HepG2 (cell line): ENCODE measurements at regions not wholly inside any gene's neighbourhood (a gene's known extent, or its start where the extent isn't known, plus 50 kb on each side); places are given as distances from the start of the nearest gene placed in this dataset.

Source experiments
- ATAC-seq: fragments of 200-7000 bp; cut with Tn5 transposase; 3 replicates; pipeline ENCODE4 v1.9.1; 2020; ENCODE audit warnings: mild to moderate bottlenecking, moderate library complexity
- BruUV-seq: library from RNA; stranded (reverse); fragments of 400-500 nt; replicated peaks from 2 replicates; lab custom pipeline; 2021; lab: Mats Ljungman, UMichigan
- CTCF ChIA-PET: fragments of 300-600 bp; formaldehyde crosslinking; extraction: SDS; loops from one replicate; lab custom pipeline; 2021; ENCODE audit warnings: low total read pairs, inconsistent platforms, low intra/inter-chr PET ratio; lab: Yijun Ruan, JAX
- POLR2A ChIA-PET: fragments of 350-600 bp; sonication (Branson Sonifier 250); formaldehyde crosslinking; loops from one replicate; lab custom pipeline; 2020; ENCODE audit warnings: antibody characterized with exemption, inconsistent platforms; lab: Yijun Ruan, JAX
- DNase-seq: peaks from one replicate; pipeline ENCODE4 v3.0.0-alpha.2; 2015; ENCODE audit warnings: low spot score
- FAIRE-seq: peaks from 3 replicates; lab custom pipeline; 2011; peaks lifted over from hg19 to GRCh38; lab: Jason Lieb, UNC
- H2AFZ ChIP-seq: one replicate; pipeline ENCODE4 v1.6.1; 2011; ENCODE audit warnings: low read length, inconsistent platforms
- H3K27ac ChIP-seq: fragments of 300-600 bp; 3 replicates; pipeline ENCODE4 v1.8.0; 2011; ENCODE audit warnings: mixed run types, mild to moderate bottlenecking, mixed read lengths, low read length, inconsistent platforms; ENCODE audit not compliant: insufficient read depth; ENCODE audit errors: extremely low read length
- H3K27me3 ChIP-seq, 2 experiments: fragments of 200-600 bp in 1 of 2; 2 replicates in 1 of 2; 3 replicates in 1 of 2; pipeline versions ENCODE4 v1.6.0 to v1.8.0; 2011; ENCODE audit warnings: low read length in 2 of 2, mild to moderate bottlenecking in 2 of 2, moderate library complexity in 2 of 2, inconsistent platforms in 1 of 2; ENCODE audit not compliant: insufficient read depth in 2 of 2, control insufficient read depth in 1 of 2
- H3K36me3 ChIP-seq, 2 experiments: fragments of 200-600 bp in 1 of 2; replicated peaks in 1 of 2; 2 replicates in 1 of 2; 3 replicates in 1 of 2; pipeline versions ENCODE4 v1.5.1 to v1.8.0; 2011; ENCODE audit warnings: low read length in 2 of 2, inconsistent platforms in 1 of 2; ENCODE audit not compliant: insufficient read depth in 2 of 2, control insufficient read depth in 1 of 2
- H3K4me1 ChIP-seq: 2 replicates; pipeline ENCODE4 v1.5.1; 2012; ENCODE audit warnings: low read length, inconsistent platforms; ENCODE audit not compliant: insufficient read depth
- H3K4me2 ChIP-seq: 2 replicates; pipeline ENCODE4 v1.6.0; 2011; ENCODE audit warnings: low read depth, low read length, inconsistent platforms
- H3K4me3 ChIP-seq, 3 experiments: fragments of 200-600 bp in 1 of 3; sonication (generic), shearing (Covaris generic) in 1 of 3; replicated peaks in 1 of 3; 2 replicates each; pipeline ENCODE4 v1.5.1; 2011 to 2016; ENCODE audit warnings: low read length in 3 of 3, inconsistent platforms in 2 of 3, low read depth in 2 of 3, mild to moderate bottlenecking in 2 of 3, control low read depth in 1 of 3, mixed read lengths in 1 of 3; ENCODE audit not compliant: insufficient read depth in 1 of 3
- H3K79me2 ChIP-seq: one replicate; pipeline ENCODE4 v1.6.1; 2011; ENCODE audit warnings: low read length, inconsistent platforms; ENCODE audit not compliant: insufficient read depth
- H3K9ac ChIP-seq: 2 replicates; pipeline ENCODE4 v1.6.0; 2011; ENCODE audit warnings: mild to moderate bottlenecking, low read depth, low read length, inconsistent platforms; ENCODE audit not compliant: insufficient read depth
- H3K9me3 ChIP-seq: 2 replicates; pipeline ENCODE4 v1.5.1; 2012; ENCODE audit warnings: mild to moderate bottlenecking, low read length
- H4K20me1 ChIP-seq: 2 replicates; pipeline ENCODE4 v1.6.0; 2011; ENCODE audit warnings: inconsistent platforms, mild to moderate bottlenecking, low read length, moderate library complexity; ENCODE audit not compliant: insufficient read depth
- ATF7 ChIP-seq, 2 experiments: fragments of 450-650 bp in 1 of 2; sonication (generic) in 1 of 2; formaldehyde crosslinking in 1 of 2; IDR thresholded peaks; 2 replicates each; pipeline versions ENCODE4 v1.4.0 to v1.6.1; 2016 to 2020; ENCODE audit warnings: antibody characterized with exemption in 1 of 2, mild to moderate bottlenecking in 1 of 2, missing genetic modification reagents in 1 of 2
- CEBPG ChIP-seq: IDR thresholded peaks from 2 replicates; pipeline ENCODE4 v1.6.1; 2016
- GATAD2A ChIP-seq: IDR thresholded peaks from 2 replicates; pipeline ENCODE4 v1.6.1; 2016
- GMEB2 ChIP-seq: IDR thresholded peaks from 2 replicates; pipeline ENCODE4 v1.6.1; 2016; ENCODE audit warnings: missing biosample characterization, missing genetic modification reagents, low read depth
- MEIS2 ChIP-seq: sonication (generic); formaldehyde crosslinking; IDR thresholded peaks from 2 replicates; pipeline ENCODE4 v1.9.0; 2021; ENCODE audit warnings: mild to moderate bottlenecking, missing genetic modification reagents
- MTF2 ChIP-seq: sonication (generic); formaldehyde crosslinking; IDR thresholded peaks from 2 replicates; pipeline ENCODE4 v1.5.0; 2020; ENCODE audit warnings: missing genetic modification reagents, borderline replicate concordance
- PLSCR1 ChIP-seq: sonication (generic); formaldehyde crosslinking; IDR thresholded peaks from 2 replicates; pipeline ENCODE4 v1.5.0; 2020; ENCODE audit warnings: missing genetic modification reagents, mild to moderate bottlenecking, borderline replicate concordance
- POGK ChIP-seq: sonication (generic); formaldehyde crosslinking; conservative IDR thresholded peaks from 2 replicates; pipeline ENCODE4 v1.8.0; 2022; ENCODE audit warnings: mild to moderate bottlenecking, moderate library complexity, missing genetic modification reagents
- SSRP1 ChIP-seq: IDR thresholded peaks from 2 replicates; pipeline ENCODE4 v1.6.1; 2016; ENCODE audit warnings: control low read depth
- ZBTB39 ChIP-seq: sonication (generic); formaldehyde crosslinking; IDR thresholded peaks from 2 replicates; pipeline ENCODE4 v1.5.0; 2020; ENCODE audit warnings: missing genetic modification reagents
- ZNF234 ChIP-seq: sonication (generic); formaldehyde crosslinking; conservative IDR thresholded peaks from 2 replicates; pipeline ENCODE4 v1.5.1; 2020; ENCODE audit warnings: mild to moderate bottlenecking, missing genetic modification reagents
- ZNF264 ChIP-seq: sonication (generic); formaldehyde crosslinking; IDR thresholded peaks from 2 replicates; pipeline ENCODE4 v1.4.0; 2020; ENCODE audit warnings: missing genetic modification reagents
- ZNF33B ChIP-seq: sonication (generic); formaldehyde crosslinking; IDR thresholded peaks from 2 replicates; pipeline ENCODE4 v1.5.1; 2020; ENCODE audit warnings: mild to moderate bottlenecking, missing genetic modification reagents
- ZNF607 ChIP-seq: sonication (generic); formaldehyde crosslinking; IDR thresholded peaks from 2 replicates; pipeline ENCODE4 v1.5.1; 2020; ENCODE audit warnings: missing genetic modification reagents, mild to moderate bottlenecking, borderline replicate concordance
- ZNF704 ChIP-seq: sonication (generic); formaldehyde crosslinking; IDR thresholded peaks from 2 replicates; pipeline ENCODE4 v1.8.1; 2023; ENCODE audit warnings: mild to moderate bottlenecking, inconsistent platforms, moderate library complexity, missing genetic modification reagents, borderline replicate concordance
- ZSCAN5A ChIP-seq: sonication (generic); formaldehyde crosslinking; IDR thresholded peaks from 2 replicates; pipeline ENCODE4 v1.8.0; 2022; ENCODE audit warnings: mild to moderate bottlenecking, missing genetic modification reagents, borderline replicate concordance
- WGBS: methylation state at CpG from one replicate; pipeline ENCODE4 v1.1.6; 2017; ENCODE audit warnings: low lambda C conversion rate; 5-methylcytosine and 5-hydroxymethylcytosine counted together
- in situ Hi-C: cut with HindIII; loops from 2 replicates; pipeline ENCODE4 v1.10.0; 2017; ENCODE audit warnings: low pct_unique_long_range_greater_than_20kb; ENCODE audit not compliant: extremely low pct_ligation_motif_present
- intact Hi-C: fragments of 100-400 bp; cut with micrococcal nuclease; formaldehyde crosslinking; loops from one replicate; pipeline ENCODE4 v1.10.0; 2022; ENCODE audit not compliant: unreplicated experiment

GRCh38 chr12:127271776-127272175 lies 995.2 kb upstream of the TMEM132C start:
- POLR2A ChIA-PET = no interaction called here
- CTCF ChIA-PET = no interaction called here
- Histone ChIP-seq H3K4me1 (no peaks in the 10 kb centered on the region), H3K27ac (no peak overlapping the region), H3K36me3 (no peaks in the 10 kb centered on the region), H3K4me3 (no peak overlapping the region), H3K9ac (no peak overlapping the region), H3K4me2 (no peak overlapping the region), H3K79me2 (no peaks in the 10 kb centered on the region), H3K9me3 (no peaks in the 10 kb centered on the region; the same call in 1 of the 2 replicates), H3K27me3 (no peaks in the 10 kb centered on the region), H4K20me1 (no peaks in the 10 kb centered on the region), H2AFZ (no peak overlapping the region)
- in situ Hi-C loops = no loop called here
- FAIRE-seq = no peak
- no TSS peak for BruUV-seq
- WGBS = 55% methylated on average over 7 of the region's 10 CpGs
- no peak for DNase-seq
- intact Hi-C loops = no loop called here
- ATAC-seq = no peak
- TF ChIP-seq SSRP1 (CRISPR knock-in tag) (no peak), MTF2 (no peak), GMEB2 (CRISPR knock-in tag) (no peak), ATF7 (IDR thresholded peaks at IDR 0.05) (no peak), ATF7 (CRISPR knock-in tag; IDR thresholded peaks at IDR 0.05) (no peak), MEIS2 (CRISPR knock-in tag) (no peak), PLSCR1 (CRISPR knock-in tag) (no peak), ZNF704 (CRISPR knock-in tag) (no peak), GATAD2A (no peak), ZNF264 (CRISPR knock-in tag) (no peak), ZNF607 (CRISPR knock-in tag) (no peak), CEBPG (CRISPR knock-in tag) (no peak), POGK (CRISPR knock-in tag) (no peak), ZSCAN5A (CRISPR knock-in tag) (no peak), ZBTB39 (no peak), ZNF33B (CRISPR knock-in tag) (no peak), ZNF234 (no peak)
